KMS-11 (cell line): ENCODE measurements at regions not wholly inside any gene's neighbourhood (a gene's known extent, or its start where the extent isn't known, plus 50 kb on each side); places are given as distances from the start of the nearest gene placed in this dataset.

Experiments
- H2AFZ ChIP-seq: fragments of 200-600 bp; sonication (generic); 2 replicates; pipeline ENCODE4 v1.6.1; 2016; ENCODE audit warnings: antibody characterized with exemption, mixed run types, low read depth
- H3K27ac ChIP-seq: fragments of 200-600 bp; sonication (generic); 2 replicates; pipeline ENCODE4 v1.6.1; 2016; ENCODE audit warnings: mild to moderate bottlenecking, mixed run types
- H3K27me3 ChIP-seq: fragments of 200-600 bp; sonication (generic); 2 replicates; pipeline ENCODE4 v1.6.1; 2017; ENCODE audit warnings: mild to moderate bottlenecking, low read depth, mixed run types, moderate library complexity; ENCODE audit not compliant: insufficient read depth
- H3K36me3 ChIP-seq: fragments of 200-600 bp; sonication (generic); 2 replicates; pipeline ENCODE4 v1.6.1; 2017; ENCODE audit warnings: mild to moderate bottlenecking, mixed run types; ENCODE audit not compliant: insufficient read depth
- H3K4me1 ChIP-seq: fragments of 200-600 bp; sonication (generic); 2 replicates; pipeline ENCODE4 v1.6.1; 2016; ENCODE audit warnings: mild to moderate bottlenecking, low read depth, mixed run types; ENCODE audit not compliant: poor library complexity, severe bottlenecking
- H3K4me2 ChIP-seq: fragments of 200-600 bp; sonication (generic); 2 replicates; pipeline ENCODE4 v1.7.0; 2016; ENCODE audit warnings: mild to moderate bottlenecking, mixed run types
- H3K4me3 ChIP-seq: fragments of 200-600 bp; sonication (generic); IDR thresholded peaks from 2 replicates; pipeline ENCODE4 v1.6.1; 2017; ENCODE audit warnings: low read depth, low read length, mixed read lengths; ENCODE audit not compliant: insufficient read depth
- H3K79me2 ChIP-seq: fragments of 200-600 bp; sonication (generic); 2 replicates; pipeline ENCODE4 v1.6.1; 2016; ENCODE audit warnings: low read depth, mixed run types; ENCODE audit not compliant: insufficient read depth
- H3K9ac ChIP-seq: fragments of 200-600 bp; sonication (generic); 2 replicates; pipeline ENCODE4 v1.6.1; 2016; ENCODE audit warnings: mild to moderate bottlenecking, mixed run types
- H4K20me1 ChIP-seq: fragments of 200-600 bp; sonication (generic); 2 replicates; pipeline ENCODE4 v1.6.1; 2016; ENCODE audit warnings: mild to moderate bottlenecking, mixed run types; ENCODE audit not compliant: insufficient read depth
- CTCF ChIP-seq: fragments of 200-600 bp; sonication (generic); conservative IDR thresholded peaks from 2 replicates; pipeline ENCODE4 v1.6.1; 2017; ENCODE audit warnings: low read depth, mild to moderate bottlenecking, antibody characterized with exemption, low read length, moderate library complexity, mixed read lengths

DNA sequence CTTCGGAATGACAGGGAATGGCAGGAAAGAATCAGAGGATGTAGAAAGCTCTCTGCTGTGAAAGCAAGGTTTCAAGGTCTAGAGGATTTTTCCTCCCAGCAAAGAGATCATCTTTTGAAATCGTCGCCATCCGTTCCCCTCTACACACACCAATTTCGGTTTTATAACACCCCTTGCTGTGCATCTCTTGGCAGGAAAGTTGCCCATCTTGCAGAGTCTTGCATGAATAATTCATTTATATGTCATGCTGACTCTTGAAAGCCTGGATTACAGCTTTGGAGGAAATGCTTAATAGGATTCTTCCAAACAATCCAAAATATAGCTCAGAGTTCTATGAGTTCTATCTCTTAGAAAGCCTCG, 262.7 kb downstream of the CHL1 start:
- no peaks in the 10 kb centered on the region for H3K4me1 ChIP-seq
- no peaks in the 10 kb centered on the region for H3K79me2 ChIP-seq
- no peaks in the 10 kb centered on the region for H3K27me3 ChIP-seq
- H2AFZ ChIP-seq, result no peak overlapping the region
- H4K20me1 ChIP-seq, result no peaks in the 10 kb centered on the region
- H3K9ac ChIP-seq, result no peak overlapping the region
- no peak overlapping the region for H3K4me3 ChIP-seq
- H3K27ac ChIP-seq, result no peak overlapping the region
- no peak overlapping the region for H3K4me2 ChIP-seq
- H3K36me3 ChIP-seq, result no peaks in the 10 kb centered on the region
- no peak for TF ChIP-seq CTCF

GRCh38 chr3:461006-461405, 264.4 kb downstream of the CHL1 start:
- no peaks in the 10 kb centered on the region for H3K79me2 ChIP-seq
- H3K9ac ChIP-seq, result no peak overlapping the region
- H3K27ac ChIP-seq, result no peak overlapping the region
- H3K27me3 ChIP-seq, result no peaks in the 10 kb centered on the region
- no peaks in the 10 kb centered on the region for H4K20me1 ChIP-seq
- no peak overlapping the region for H3K4me2 ChIP-seq
- no peaks in the 10 kb centered on the region for H3K4me1 ChIP-seq
- H3K36me3 ChIP-seq, result no peaks in the 10 kb centered on the region
- no peak overlapping the region for H3K4me3 ChIP-seq
- no peak overlapping the region for H2AFZ ChIP-seq
- no peak for TF ChIP-seq CTCF

DNA sequence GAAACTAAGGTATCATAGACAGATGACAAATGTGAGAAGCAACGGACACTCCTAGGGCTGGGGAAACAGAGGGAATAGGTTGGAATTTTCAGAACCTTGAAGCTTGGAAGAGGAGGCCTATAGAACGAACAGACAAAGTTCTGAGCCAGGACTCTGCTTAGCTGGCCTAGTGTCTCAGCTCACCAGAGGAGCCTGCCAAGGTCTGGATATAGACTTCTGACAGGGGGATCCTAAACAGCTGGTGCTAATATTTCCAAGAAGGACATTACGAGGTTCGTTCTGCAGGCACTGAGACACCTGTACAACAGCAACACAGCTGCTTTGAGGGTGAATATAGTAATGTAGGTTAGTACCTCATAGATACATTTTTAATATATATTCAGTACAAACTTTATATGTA, 266.3 kb downstream of the CHL1 start:
- Histone ChIP-seq H3K4me2 (no peak overlapping the region), H3K79me2 (no peaks in the 10 kb centered on the region), H4K20me1 (no peaks in the 10 kb centered on the region), H3K27ac (no peak overlapping the region), H3K4me3 (no peak overlapping the region), H3K27me3 (no peaks in the 10 kb centered on the region), H3K36me3 (no peaks in the 10 kb centered on the region), H2AFZ (no peak overlapping the region), H3K4me1 (no peaks in the 10 kb centered on the region), H3K9ac (no peak overlapping the region)
- no peak for TF ChIP-seq CTCF

GRCh38 chr3:463252-464192, 267.0 kb downstream of the CHL1 start:
- Histone ChIP-seq H3K4me2 (no peak overlapping the region), H3K4me1 (no peaks in the 10 kb centered on the region), H3K36me3 (no peaks in the 10 kb centered on the region), H3K4me3 (no peak overlapping the region), H3K79me2 (no peaks in the 10 kb centered on the region), H3K9ac (no peak overlapping the region), H2AFZ (no peak overlapping the region), H4K20me1 (no peaks in the 10 kb centered on the region), H3K27ac (no peak overlapping the region), H3K27me3 (no peaks in the 10 kb centered on the region)
- TF ChIP-seq CTCF, result no peak
